GM12878 (cell line): ENCODE measurements at regions not wholly inside any gene's neighbourhood (a gene's known extent, or its start where the extent isn't known, plus 50 kb on each side); places are given as distances from the start of the nearest gene placed in this dataset.

Experiments
- EZH2 ChIP-seq: IDR thresholded peaks from 2 replicates; pipeline ENCODE4 v1.6.1; 2012; ENCODE audit warnings: low read depth, mild to moderate bottlenecking, control low read depth, inconsistent platforms, low read length, borderline replicate concordance; ENCODE audit not compliant: control insufficient read depth
- FOXK2 ChIP-seq: fragments of 450-650 bp; IDR thresholded peaks from 2 replicates; pipeline ENCODE4 v1.6.1; 2017; ENCODE audit warnings: mild to moderate bottlenecking, moderate library complexity
- NFYB ChIP-seq: IDR thresholded peaks from 2 replicates; pipeline ENCODE4 v1.6.1; 2011; ENCODE audit warnings: low read depth, mild to moderate bottlenecking, low read length, improper control_type of control experiment, moderate library complexity; ENCODE audit not compliant: insufficient read depth
- TAF1 ChIP-seq: IDR thresholded peaks from 2 replicates; pipeline ENCODE4 v1.6.1; 2011; ENCODE audit warnings: mild to moderate bottlenecking, low read depth, low read length, borderline replicate concordance
- ZBED1 ChIP-seq: IDR thresholded peaks from 2 replicates; pipeline ENCODE4 v1.6.1; 2016; ENCODE audit warnings: borderline replicate concordance
- TF ChIP-seq, protein P1 (sequence below), 3 experiments: IDR thresholded peaks in 2 of 3; conservative IDR thresholded peaks in 1 of 3; 2 replicates each; pipeline ENCODE4 v1.5.1; 2011; ENCODE audit warnings: low read depth in 3 of 3, low read length in 3 of 3, mild to moderate bottlenecking in 3 of 3, control low read depth in 2 of 3, moderate library complexity in 2 of 3, inconsistent platforms in 1 of 3, mixed read lengths in 1 of 3; ENCODE audit not compliant: control insufficient read depth in 2 of 3, insufficient read depth in 1 of 3; ENCODE audit errors: extremely low read depth in 1 of 3
- TF ChIP-seq, protein P2 (sequence below): IDR thresholded peaks from 2 replicates; pipeline ENCODE4 v1.6.1; 2012; ENCODE audit warnings: low read depth, low read length, improper control_type of control experiment

DNA sequence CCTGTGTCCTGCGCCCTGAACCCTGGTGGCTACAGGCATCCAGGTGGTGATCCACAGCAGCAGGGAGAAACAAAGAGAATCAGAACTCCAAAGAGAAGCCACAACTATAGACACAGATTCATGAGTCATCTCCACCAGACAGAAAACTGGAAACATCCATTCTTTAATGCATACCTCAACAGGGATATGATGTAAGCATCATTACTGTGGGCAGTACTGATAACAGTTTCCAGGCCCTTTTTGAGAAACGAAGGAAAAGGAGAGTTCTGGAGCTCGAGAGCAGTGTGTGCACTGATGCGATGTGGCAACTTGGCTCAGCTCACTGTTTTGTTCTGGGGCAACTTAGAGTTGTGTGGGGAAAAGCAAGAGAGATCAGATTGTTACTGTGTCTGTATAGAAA, 215.6 kb upstream of the ADAMTS16 start:
- TF ChIP-seq NFYB: no peak
- TF ChIP-seq, protein P1, sequence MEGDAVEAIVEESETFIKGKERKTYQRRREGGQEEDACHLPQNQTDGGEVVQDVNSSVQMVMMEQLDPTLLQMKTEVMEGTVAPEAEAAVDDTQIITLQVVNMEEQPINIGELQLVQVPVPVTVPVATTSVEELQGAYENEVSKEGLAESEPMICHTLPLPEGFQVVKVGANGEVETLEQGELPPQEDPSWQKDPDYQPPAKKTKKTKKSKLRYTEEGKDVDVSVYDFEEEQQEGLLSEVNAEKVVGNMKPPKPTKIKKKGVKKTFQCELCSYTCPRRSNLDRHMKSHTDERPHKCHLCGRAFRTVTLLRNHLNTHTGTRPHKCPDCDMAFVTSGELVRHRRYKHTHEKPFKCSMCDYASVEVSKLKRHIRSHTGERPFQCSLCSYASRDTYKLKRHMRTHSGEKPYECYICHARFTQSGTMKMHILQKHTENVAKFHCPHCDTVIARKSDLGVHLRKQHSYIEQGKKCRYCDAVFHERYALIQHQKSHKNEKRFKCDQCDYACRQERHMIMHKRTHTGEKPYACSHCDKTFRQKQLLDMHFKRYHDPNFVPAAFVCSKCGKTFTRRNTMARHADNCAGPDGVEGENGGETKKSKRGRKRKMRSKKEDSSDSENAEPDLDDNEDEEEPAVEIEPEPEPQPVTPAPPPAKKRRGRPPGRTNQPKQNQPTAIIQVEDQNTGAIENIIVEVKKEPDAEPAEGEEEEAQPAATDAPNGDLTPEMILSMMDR (IDR thresholded peaks at IDR 0.05 in 2 of 3, conservative IDR thresholded peaks at IDR 0.05 in 1 of 3; ENCODE audit: control insufficient read depth in 2 of 3, extremely low read depth in 1 of 3, insufficient read depth in 1 of 3, low read depth in 3 of 3, low read length in 3 of 3): no peak
- TF ChIP-seq, protein P2, sequence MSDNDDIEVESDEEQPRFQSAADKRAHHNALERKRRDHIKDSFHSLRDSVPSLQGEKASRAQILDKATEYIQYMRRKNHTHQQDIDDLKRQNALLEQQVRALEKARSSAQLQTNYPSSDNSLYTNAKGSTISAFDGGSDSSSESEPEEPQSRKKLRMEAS: no peak
- no peak for TF ChIP-seq EZH2
- TF ChIP-seq ZBED1: no peak
- no peak for TF ChIP-seq TAF1
- TF ChIP-seq FOXK2: no peak
